Embryonic facial prominence (tissue), 1 donor: ENCODE measurements at regions not wholly inside any gene's neighbourhood (a gene's known extent, or its start where the extent isn't known, plus 50 kb on each side); places are given as distances from the start of the nearest gene placed in this dataset.

Experiments used
- DNase-seq: peaks from one replicate; pipeline ENCODE4 v3.0.0-alpha.2; 2016; ENCODE audit errors: extremely low spot score

DNA sequence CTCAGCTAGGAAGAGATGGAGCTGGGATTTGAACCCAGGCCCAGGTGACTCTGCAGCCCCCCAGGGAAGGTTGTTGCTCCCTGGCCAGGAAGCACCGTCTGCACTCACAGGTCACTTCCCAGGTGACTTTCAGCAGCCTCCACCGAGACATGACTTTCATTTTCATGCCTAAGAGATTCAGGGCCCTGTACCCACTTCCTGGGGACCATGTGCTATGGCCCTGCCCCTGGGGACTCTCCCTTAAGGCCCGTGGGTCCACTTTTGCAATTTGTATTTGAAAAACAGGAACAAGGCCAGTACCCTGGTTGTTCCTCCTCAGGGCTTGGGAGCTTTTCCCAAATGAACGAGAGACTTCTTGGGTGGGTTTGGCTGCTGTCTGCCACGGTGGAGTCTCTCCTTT, 191.0 kb downstream of the IRF8 start:
- no peak for DNase-seq

DNA sequence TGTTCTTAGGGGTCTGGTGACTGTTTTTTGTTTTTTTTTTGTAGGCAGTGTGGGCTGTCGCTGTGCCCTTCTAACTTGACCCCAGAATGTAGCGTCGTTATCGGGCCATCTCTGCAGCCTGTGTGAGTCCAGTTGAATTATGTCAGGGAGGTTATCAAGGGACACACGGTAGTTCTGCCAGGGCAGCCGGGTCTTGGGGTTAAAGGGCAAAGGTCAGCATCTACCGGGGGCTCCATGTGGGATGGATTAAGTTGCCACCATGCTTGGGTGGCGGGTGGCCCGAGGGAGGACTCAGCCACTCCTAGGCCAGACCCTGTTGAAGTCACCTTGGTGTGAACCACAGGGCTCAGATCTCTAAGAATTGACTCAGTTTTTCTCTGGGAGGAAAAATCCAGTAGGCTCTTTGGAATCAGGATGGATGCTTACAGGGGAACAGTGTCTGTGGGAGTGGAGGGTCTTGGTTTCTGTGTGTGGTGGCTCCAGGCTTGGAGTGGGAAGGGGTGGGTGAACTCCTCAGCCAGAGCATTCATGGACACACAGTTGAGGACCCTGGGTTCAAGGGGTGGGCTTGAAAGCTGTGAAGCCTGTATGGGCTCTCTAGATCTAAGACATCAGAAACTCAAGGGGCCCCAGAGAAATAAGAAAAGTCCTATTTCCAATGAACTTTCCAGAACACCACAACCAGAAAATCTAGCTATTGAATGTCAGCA, 191.7 kb downstream of the IRF8 start:
- DNase-seq = no peak

DNA sequence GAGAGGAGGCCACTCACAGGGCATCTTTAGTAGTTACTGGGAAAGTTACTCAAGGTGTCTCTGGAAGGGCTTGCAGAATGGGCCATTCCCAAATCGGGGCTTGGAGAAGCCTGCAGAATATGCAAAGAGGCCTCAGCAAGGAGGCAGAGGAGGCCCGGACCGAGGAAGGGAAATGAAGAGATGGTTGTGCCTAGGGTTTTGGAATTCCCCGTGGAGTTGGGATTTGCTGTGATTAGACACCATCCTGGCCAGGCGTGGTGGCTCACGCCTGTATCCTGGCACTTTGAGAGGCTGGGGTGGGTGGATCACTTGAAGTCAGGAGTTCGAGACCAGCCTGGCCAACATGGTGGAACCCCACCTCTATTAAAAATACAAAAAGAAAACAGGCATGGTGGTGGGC, 193.0 kb downstream of the IRF8 start:
- no peak for DNase-seq

GRCh38 chr16:86092586-86093480, 193.9 kb downstream of the IRF8 start:
- DNase-seq = no peak

- no peak for DNase-seq
Observed at GRCh38 chr16:86093801-86094750, 195.1 kb downstream of the IRF8 start.

GRCh38 chr16:86095131-86095752, 196.3 kb downstream of the IRF8 start:
- no peak for DNase-seq

DNA sequence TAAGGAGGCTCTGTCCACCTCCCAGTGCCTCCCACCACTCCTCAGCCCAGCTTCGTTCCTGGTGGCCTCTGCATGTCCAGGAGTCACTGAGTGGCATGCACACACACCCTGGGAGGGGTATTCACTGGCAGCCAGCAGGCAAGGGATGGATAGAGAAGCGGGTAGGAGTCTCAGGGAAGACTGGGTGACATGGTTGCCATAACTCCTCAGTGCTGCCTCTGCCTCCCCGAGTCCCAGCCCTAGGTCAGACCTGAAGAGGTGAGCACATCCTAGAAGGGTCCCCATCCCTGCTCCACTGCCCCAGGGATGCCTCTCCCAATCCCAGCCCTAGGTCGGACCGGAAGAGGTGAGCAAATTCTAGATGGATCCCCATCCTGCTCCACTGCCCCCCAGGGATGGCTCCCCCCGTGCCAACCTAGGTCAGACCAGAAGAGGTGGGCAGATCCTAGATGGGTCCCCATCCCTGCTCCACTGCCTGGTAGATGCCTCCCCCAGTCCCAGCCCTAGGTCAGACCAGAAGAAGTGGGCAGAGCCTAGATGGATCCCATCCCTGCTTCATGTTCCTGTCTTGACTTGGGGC, 197.0 kb downstream of the IRF8 start:
- no peak for DNase-seq

DNA sequence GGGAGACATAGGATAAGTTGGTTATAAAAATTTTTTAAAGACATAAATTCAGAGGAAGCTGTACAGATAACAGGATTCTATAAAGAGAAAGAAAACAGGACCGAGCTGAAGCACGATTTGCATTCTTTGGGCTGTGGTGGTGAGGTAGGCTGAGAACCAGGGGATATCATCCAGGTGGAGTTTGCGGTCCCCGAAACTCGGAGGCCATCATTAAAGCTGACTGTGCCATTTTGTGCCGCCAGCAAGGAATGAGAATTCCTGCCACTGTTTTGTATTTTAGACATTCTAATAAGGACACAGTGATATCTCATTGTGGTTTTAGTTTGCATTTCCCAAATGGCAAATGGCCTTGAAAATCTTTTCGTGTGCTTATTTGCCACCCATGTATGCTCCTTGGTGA, 197.9 kb downstream of the IRF8 start:
- no peak for DNase-seq

DNA sequence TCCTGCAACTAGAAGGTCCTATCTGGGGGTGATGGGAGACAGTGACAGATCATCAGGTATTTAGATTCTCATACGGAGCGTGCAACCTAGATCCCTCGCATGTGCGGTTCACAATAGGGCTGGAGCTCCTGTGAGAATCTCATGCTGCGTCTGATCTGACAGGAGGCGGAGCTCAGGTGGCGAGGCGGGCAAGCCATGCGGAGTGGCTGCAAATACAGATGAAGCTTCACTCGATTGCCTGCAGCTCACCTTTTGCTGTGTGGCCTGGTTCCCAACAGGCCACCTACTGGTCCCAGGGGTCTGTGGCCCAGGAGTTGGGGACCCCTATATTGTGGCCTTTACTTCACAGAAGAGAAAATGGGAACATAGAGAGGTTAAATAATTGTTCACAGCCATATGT, 200.4 kb downstream of the IRF8 start:
- no peak for DNase-seq

DNA sequence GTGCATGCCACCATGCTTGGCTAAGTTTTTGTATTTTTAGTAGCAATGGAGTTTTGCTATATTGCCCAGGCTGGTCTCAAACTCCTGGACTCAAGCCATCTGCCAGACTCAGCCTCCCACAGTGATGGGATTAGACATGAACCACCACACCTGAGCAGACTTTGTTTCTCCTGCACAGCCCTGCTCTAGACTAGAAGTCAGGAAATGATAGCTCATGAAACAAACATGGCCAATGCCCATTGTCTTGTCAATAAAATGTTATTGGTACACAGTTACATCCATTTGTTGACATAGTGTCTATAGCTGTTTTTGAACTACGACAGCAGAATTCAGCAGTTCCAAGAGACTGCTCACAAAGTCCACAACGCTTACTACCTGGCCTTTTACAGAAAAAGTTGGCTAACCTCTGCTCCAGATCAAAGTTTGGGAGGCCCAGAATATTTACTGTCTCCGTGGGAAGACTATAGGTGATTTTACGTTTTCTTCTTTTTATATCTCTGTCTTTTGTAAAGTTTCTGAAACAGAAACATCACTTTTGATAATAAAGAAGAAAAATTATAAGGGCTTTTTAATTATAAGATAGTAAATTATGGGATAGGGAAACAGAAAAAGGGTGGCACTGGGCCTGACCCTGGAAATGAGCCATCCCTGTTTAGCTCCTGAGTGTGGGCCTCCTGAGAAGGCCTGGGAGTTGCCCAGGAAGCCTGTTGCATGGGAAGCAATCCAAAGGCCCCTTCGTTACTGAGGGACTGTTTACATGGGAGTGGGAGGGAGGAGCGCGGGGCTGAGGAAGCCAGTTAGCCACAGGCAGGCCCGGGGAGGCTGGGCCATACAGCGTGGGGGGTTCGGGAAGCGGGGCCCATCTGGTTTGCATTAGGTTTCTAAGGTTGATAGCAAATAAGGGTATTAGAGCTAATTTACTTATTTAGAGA, 201.5 kb downstream of the IRF8 start:
- DNase-seq = peak; percentile 53

DNA sequence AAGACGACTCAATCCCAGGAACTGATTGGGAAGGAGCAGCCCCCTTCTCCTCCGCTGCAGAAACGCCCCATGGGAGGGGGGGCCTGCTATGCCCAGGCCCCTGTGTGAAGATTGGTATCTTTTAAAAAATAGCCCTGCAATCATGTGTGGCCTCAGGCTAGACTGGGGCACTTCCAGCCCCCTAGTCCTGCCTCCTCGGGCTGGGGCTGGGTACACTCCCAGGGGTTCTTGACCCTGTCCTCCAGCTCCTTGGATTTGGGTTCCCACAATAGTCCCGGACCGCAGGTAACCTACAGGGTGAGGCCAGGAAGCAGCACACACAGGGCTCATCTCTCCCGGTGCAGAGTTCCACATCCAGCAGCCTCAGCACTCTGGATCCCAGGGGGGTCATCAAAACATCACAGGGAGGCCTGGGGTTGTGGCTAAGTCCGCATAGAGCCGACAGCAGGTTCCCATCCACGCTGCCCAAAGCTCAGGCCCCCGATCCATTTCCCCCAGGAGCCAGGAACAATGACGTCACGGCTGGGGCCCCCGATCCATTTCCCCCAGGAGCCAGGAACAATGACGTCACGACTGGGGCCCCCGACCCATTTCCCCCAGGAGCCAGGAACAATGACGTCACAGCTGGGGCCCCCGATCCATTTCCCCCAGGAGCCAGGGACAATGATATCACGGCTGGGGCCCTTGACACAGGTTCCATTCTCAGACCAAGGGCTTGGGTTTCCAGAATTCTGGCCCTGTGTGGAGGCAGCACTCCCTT, 202.4 kb downstream of the IRF8 start:
- DNase-seq = no peak

DNA sequence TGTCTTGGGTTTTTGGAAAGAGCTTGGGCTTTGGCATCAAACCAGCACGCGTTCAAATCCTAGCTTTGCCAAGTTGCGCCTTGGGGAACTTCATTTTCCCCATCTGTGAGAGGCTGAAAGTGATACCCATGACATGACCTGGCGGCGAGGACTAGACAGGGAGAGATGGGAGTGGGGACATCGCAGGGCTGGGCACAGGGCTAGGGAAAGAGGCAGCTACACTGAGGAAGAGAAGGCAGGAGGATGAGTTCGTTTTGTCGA, 202.9 kb downstream of the IRF8 start:
- no peak for DNase-seq

DNA sequence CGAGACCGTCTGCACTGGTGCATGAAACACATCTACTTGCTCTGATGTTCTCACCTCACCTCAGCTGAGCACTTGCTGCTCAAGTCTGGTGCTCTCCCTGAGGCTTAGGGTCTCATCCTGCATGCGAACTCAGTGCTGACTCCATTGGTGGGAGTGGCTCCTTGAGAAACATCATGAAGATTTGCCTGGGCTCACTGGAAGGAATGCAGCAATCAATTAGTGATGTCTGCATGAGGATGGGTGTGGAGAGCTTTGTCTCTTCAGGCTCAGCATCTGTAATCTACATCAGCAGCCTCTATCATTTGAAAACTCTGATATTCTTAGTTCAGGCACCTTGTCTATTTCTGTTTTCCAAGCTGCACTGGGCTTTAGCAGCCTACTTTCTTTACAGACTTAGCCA, 204.4 kb downstream of the IRF8 start:
- DNase-seq = no peak

DNA sequence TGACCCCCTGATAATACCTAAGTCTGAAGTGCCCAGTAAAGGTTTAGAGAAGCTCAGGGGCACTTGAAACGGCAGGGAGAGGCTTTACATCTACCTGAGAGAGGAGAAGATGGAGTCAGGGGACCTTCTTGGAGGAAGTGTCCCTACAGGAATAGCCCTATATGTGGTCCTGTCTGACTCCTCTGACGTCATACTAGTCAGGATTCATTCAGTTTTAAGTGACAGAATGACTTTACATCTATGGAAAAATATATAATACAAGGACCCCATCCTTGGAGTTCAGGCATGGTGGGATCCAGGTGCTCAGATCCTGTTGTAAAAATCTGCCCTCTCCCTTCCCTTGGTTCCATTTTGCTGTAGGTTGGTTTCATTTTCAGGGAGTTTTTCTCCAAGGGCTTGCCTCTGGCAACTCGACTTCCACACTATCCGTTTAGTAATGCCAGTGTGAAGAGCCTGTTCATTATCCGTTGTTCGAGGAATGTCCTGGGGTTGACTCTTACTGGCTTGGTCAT, 205.6 kb downstream of the IRF8 start:
- DNase-seq = no peak

DNA sequence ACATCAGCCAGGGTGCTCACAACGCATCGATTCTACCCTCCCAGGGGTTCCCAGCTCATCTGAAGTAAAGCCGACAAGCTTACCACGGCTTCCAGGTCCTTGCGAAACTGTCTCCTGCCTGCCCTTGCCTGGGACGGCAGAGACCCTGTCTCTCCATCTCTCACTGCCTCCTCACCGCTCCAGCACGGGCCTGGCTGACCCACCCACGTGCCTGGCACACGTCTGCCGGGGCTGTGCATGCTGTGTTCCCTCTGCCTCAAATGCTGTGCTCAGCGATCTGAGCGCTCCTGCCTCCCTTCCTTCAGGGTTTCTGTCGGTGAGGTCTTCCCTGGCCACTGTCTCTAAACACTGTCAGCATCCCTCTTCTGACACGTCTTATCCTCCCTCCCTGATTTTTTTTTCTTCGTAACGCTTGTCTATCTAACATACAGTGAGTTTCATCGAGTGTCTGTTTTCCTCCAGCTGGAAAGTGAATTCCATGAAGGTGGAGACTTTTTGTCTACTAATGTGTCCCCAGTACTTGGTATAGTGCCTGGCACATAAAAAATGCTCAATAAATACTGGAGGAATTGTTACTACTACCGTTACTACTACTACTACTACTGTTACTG, 208.4 kb downstream of the IRF8 start:
- DNase-seq = no peak

DNA sequence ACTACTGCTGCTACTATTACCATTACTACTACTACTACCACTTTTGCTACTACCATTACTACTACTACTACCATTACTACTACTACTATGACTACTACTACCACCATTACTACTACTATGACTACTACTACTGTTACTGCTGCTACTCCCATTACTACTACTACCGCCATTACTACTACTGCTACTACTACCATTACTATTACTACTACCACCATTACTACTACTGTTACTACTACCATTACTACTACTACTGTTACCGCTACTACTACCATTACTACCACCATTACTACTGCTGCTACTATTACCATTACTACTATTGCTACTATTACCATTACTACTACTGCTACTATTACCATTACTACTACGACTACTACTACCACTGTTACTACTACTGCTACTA, 209.1 kb downstream of the IRF8 start:
- DNase-seq = no peak

- DNase-seq = no peak
Observed at GRCh38 chr16:86110134-86110533, 211.2 kb downstream of the IRF8 start.

DNA sequence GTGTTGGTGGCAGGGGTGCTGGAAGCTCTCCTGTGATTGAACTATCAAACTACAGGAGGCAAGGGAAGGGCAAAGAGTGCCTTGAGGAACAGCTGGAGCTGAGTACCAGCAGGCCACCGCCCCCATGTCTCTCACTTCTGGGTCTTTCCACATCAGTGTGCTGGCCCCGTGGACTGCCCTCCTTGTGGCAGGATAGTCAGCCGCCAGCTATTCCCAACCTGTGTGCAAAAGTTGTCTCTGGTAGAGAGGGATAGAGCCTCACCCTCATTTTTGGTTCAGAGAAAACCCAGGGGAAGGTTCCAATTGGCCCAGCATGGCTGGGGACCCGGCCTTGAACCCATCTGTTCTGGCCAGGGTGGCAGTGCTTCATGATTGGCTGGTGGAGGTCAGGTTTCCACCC, 211.8 kb downstream of the IRF8 start:
- DNase-seq = no peak

DNA sequence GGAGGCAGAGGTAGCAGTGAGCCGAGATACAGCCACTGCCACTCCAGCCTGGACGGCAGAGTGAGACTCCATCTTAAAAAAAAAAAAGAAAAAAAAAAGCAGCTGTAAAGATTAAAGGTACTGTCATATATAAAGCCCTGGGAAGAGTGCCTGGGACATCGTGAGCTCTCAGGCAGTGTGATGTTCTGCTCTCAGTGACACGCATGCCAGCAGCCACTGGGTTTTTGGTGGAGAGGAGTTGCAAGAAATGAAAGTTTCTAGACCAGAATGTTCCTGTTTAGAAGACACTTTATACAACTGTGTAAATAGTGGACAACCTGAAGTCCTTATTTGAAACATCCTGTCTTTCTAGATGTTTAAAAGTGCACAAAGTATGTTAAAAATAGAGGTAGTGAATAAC, 213.2 kb downstream of the IRF8 start:
- DNase-seq = no peak
